Gastrocnemius medialis (tissue), 4 donors: ENCODE measurements at regions not wholly inside any gene's neighbourhood (a gene's known extent, or its start where the extent isn't known, plus 50 kb on each side); places are given as distances from the start of the nearest gene placed in this dataset.

Experiments used
- ATAC-seq, 2 donors: fragments of 150-250 bp; one replicate each; pipeline ENCODE4 v1.9.1; 2016
- DNase-seq, 2 donors: peaks; one replicate each; pipeline ENCODE4 v3.0.0-alpha.2; 2019
- H3K27ac ChIP-seq, 4 donors: fragments of 200-600 bp; sonication (generic); 1 replicate in 1 of 4; 2 replicates in 3 of 4; pipeline ENCODE4 v1.5.1; 2016 to 2018; ENCODE audit warnings: mild to moderate bottlenecking in 2 of 4, moderate library complexity in 1 of 4
- H3K27me3 ChIP-seq, 3 donors: fragments of 200-600 bp; sonication (generic) in 2 of 3; 1 replicate in 1 of 3; 2 replicates in 2 of 3; pipeline versions ENCODE4 v1.5.1 to v1.6.0; 2016 to 2019; ENCODE audit warnings: mild to moderate bottlenecking in 1 of 3, moderate library complexity in 1 of 3
- H3K36me3 ChIP-seq, 2 donors: fragments of 200-600 bp; sonication (generic) in 1 of 2; one replicate each; pipeline ENCODE4 v1.5.1; 2017 to 2018
- H3K4me1 ChIP-seq, 2 donors: fragments of 200-600 bp; sonication (generic) in 1 of 2; one replicate each; pipeline ENCODE4 v1.5.1; 2016 to 2017; ENCODE audit warnings: mild to moderate bottlenecking in 2 of 2
- H3K4me3 ChIP-seq, 4 donors: fragments of 200-600 bp; sonication (generic) in 3 of 4; 1 replicate in 1 of 4; 2 replicates in 3 of 4; pipeline ENCODE4 v1.5.1; 2016 to 2019; ENCODE audit warnings: mild to moderate bottlenecking in 2 of 4
- H3K9me3 ChIP-seq, 3 donors: fragments of 200-600 bp; sonication (generic) in 2 of 3; 1 replicate in 1 of 3; 2 replicates in 2 of 3; pipeline ENCODE4 v1.5.1; 2016 to 2019
- CTCF ChIP-seq, 5 experiments: fragments of 450-650 bp in 3 of 5; fragments of 200-600 bp in 2 of 5; sonication (generic) in 2 of 5; IDR thresholded peaks in 4 of 5; conservative IDR thresholded peaks in 1 of 5; 1 replicate in 4 of 5; 2 replicates in 1 of 5; pipeline ENCODE4 v1.5.1; 2016 to 2019; ENCODE audit warnings: antibody characterized with exemption in 5 of 5, mild to moderate bottlenecking in 3 of 5, moderate library complexity in 3 of 5
- POLR2A ChIP-seq, 2 donors: fragments of 450-650 bp; IDR thresholded peaks; one replicate each; pipeline ENCODE4 v1.6.1; 2017; ENCODE audit warnings: antibody characterized with exemption in 2 of 2, mild to moderate bottlenecking in 2 of 2, moderate library complexity in 2 of 2
- in situ Hi-C, 4 donors: fragments of 200-750 bp; cut with MboI; loops; one replicate each; pipeline versions ENCODE4 v1.15.0 to v1.8.0; 2017; ENCODE audit warnings: low sequenced_read_pairs in 4 of 4
- intact Hi-C: fragments of 100-400 bp; cut with DNase I; formaldehyde crosslinking; loops from one replicate; pipeline ENCODE4 v1.15.1; 2023; ENCODE audit warnings: low total_unique reads

- intact Hi-C loops = no loop called here
- Histone ChIP-seq H3K4me3 (no peak overlapping the region), H3K4me1 (no peaks in the 10 kb centered on the region), H3K27ac (no peak overlapping the region), H3K9me3 (no peaks in the 10 kb centered on the region), H3K27me3 (peaks cover 0 to 12% (median 0%) of the 10 kb centered on the region in 3 donors), H3K36me3 (no peaks in the 10 kb centered on the region)
- DNase-seq = no peak
- no peak for ATAC-seq
- in situ Hi-C loops = no loop called here
- TF ChIP-seq POLR2A (IDR thresholded peaks at IDR 0.05) (no peak), CTCF (IDR thresholded peaks at IDR 0.05 in 4 of 5, conservative IDR thresholded peaks at IDR 0.05 in 1 of 5) (no peak)
Measured at GRCh38 chr17:33459078-33459940, 166.2 kb upstream of the ASIC2 start.

GRCh38 chr17:33460781-33461450, 167.8 kb upstream of the ASIC2 start:
- H3K27me3 ChIP-seq = peaks cover 0 to 12% (median 0%) of the 10 kb centered on the region in 3 donors
- DNase-seq (no peak), ATAC-seq (no peak)
- in situ Hi-C loops (no loop called here), intact Hi-C loops (no loop called here)
- no peak overlapping the region for H3K4me3 ChIP-seq
- no peak for TF ChIP-seq POLR2A (IDR thresholded peaks at IDR 0.05)
- TF ChIP-seq CTCF (IDR thresholded peaks at IDR 0.05 in 4 of 5, conservative IDR thresholded peaks at IDR 0.05 in 1 of 5) = no peak
- H3K27ac ChIP-seq = no peak overlapping the region
- no peaks in the 10 kb centered on the region for H3K9me3 ChIP-seq
- H3K36me3 ChIP-seq = no peaks in the 10 kb centered on the region
- H3K4me1 ChIP-seq = no peaks in the 10 kb centered on the region

- no peak for DNase-seq
- H3K4me3 ChIP-seq = no peak overlapping the region
- H3K36me3 ChIP-seq = no peaks in the 10 kb centered on the region
- in situ Hi-C loops = no loop called here
- no peak overlapping the region for H3K27ac ChIP-seq
- intact Hi-C loops = no loop called here
- ATAC-seq = no peak
- TF ChIP-seq POLR2A (IDR thresholded peaks at IDR 0.05) = no peak
- TF ChIP-seq CTCF (IDR thresholded peaks at IDR 0.05 in 4 of 5, conservative IDR thresholded peaks at IDR 0.05 in 1 of 5) = no peak
- H3K9me3 ChIP-seq = no peaks in the 10 kb centered on the region
- no peaks in the 10 kb centered on the region for H3K27me3 ChIP-seq
- H3K4me1 ChIP-seq = no peaks in the 10 kb centered on the region
Measured at GRCh38 chr17:33463887-33464286, 170.8 kb upstream of the ASIC2 start.

GRCh38 chr17:33464669-33465280, 171.7 kb upstream of the ASIC2 start:
- in situ Hi-C loops = no loop called here

More at GRCh38 chr17:33464669-33465280, 171.7 kb upstream of the ASIC2 start:
- Histone ChIP-seq H3K4me1 (no peaks in the 10 kb centered on the region), H3K9me3 (no peaks in the 10 kb centered on the region), H3K4me3 (no peak overlapping the region), H3K27ac (no peak overlapping the region), H3K27me3 (no peaks in the 10 kb centered on the region), H3K36me3 (no peaks in the 10 kb centered on the region)
- DNase-seq (no peak), ATAC-seq (no peak)
- intact Hi-C loops = no loop called here
- TF ChIP-seq POLR2A (IDR thresholded peaks at IDR 0.05) (no peak), CTCF (IDR thresholded peaks at IDR 0.05 in 4 of 5, conservative IDR thresholded peaks at IDR 0.05 in 1 of 5) (no peak)
